HepG2 (cell line): ENCODE measurements at regions not wholly inside any gene's neighbourhood (a gene's known extent, or its start where the extent isn't known, plus 50 kb on each side); places are given as distances from the start of the nearest gene placed in this dataset.

Experiments
- CENPBD1 ChIP-seq: sonication (generic); formaldehyde crosslinking; IDR thresholded peaks from 2 replicates; pipeline ENCODE4 v1.8.0; 2022; ENCODE audit warnings: missing genetic modification reagents, low read depth, mild to moderate bottlenecking, borderline replicate concordance
- CENPX ChIP-seq: sonication (generic); formaldehyde crosslinking; IDR thresholded peaks from 2 replicates; pipeline ENCODE4 v1.9.0; 2021; ENCODE audit warnings: mild to moderate bottlenecking, missing genetic modification reagents, moderate library complexity
- DR1 ChIP-seq: sonication (generic); formaldehyde crosslinking; IDR thresholded peaks from 2 replicates; pipeline ENCODE4 v1.8.0; 2021; ENCODE audit warnings: mild to moderate bottlenecking, missing genetic modification reagents, inconsistent platforms
- DZIP1 ChIP-seq: sonication (generic); formaldehyde crosslinking; IDR thresholded peaks from 2 replicates; pipeline ENCODE4 v1.5.0; 2020; ENCODE audit warnings: mild to moderate bottlenecking, missing genetic modification reagents
- HINFP ChIP-seq: sonication (generic); formaldehyde crosslinking; IDR thresholded peaks from 2 replicates; pipeline ENCODE4 v1.4.0; 2020; ENCODE audit warnings: low read depth, mild to moderate bottlenecking, missing genetic modification reagents
- HOMEZ ChIP-seq: IDR thresholded peaks from 2 replicates; pipeline ENCODE4 v1.6.1; 2016; ENCODE audit warnings: low read depth
- MAFF ChIP-seq: IDR thresholded peaks from 2 replicates; pipeline ENCODE4 v1.6.1; 2011; ENCODE audit warnings: low read depth, low read length, improper control_type of control experiment
- NBN ChIP-seq: fragments of 450-650 bp; conservative IDR thresholded peaks from 2 replicates; pipeline ENCODE4 v1.6.1; 2017
- PHF8 ChIP-seq: sonication (generic); formaldehyde crosslinking; IDR thresholded peaks from 2 replicates; pipeline ENCODE4 v1.5.0; 2020; ENCODE audit warnings: missing genetic modification reagents
- SOX13 ChIP-seq, 3 experiments: fragments of 450-650 bp in 1 of 3; sonication (generic) in 1 of 3; formaldehyde crosslinking in 1 of 3; IDR thresholded peaks in 2 of 3; conservative IDR thresholded peaks in 1 of 3; 2 replicates each; pipeline versions ENCODE4 v1.5.0 to v1.6.1; 2016 to 2020; ENCODE audit warnings: antibody characterized with exemption in 1 of 3, mild to moderate bottlenecking in 1 of 3, missing compliant biosample characterization in 1 of 3, missing genetic modification reagents in 1 of 3, moderate library complexity in 1 of 3
- SOX5 ChIP-seq: IDR thresholded peaks from 2 replicates; pipeline ENCODE4 v1.6.1; 2016; ENCODE audit warnings: borderline replicate concordance
- ZBTB20 ChIP-seq: sonication (generic); formaldehyde crosslinking; IDR thresholded peaks from 2 replicates; pipeline ENCODE4 v1.8.1; 2023; ENCODE audit warnings: missing genetic modification reagents, low read depth, mild to moderate bottlenecking, borderline replicate concordance
- ZFAT ChIP-seq: sonication (generic); formaldehyde crosslinking; conservative IDR thresholded peaks from 2 replicates; pipeline ENCODE4 v1.8.1; 2023; ENCODE audit warnings: missing genetic modification reagents, inconsistent platforms
- ZNF142 ChIP-seq: sonication (generic); formaldehyde crosslinking; IDR thresholded peaks from 2 replicates; pipeline ENCODE4 v1.4.0; 2020; ENCODE audit warnings: missing genetic modification reagents
- ZNF350 ChIP-seq: sonication (generic); formaldehyde crosslinking; IDR thresholded peaks from 2 replicates; pipeline ENCODE4 v1.4.0; 2020; ENCODE audit warnings: mild to moderate bottlenecking, low read depth, missing genetic modification reagents, borderline replicate concordance
- ZNF670 ChIP-seq: sonication (generic); formaldehyde crosslinking; IDR thresholded peaks from 2 replicates; pipeline ENCODE4 v1.8.0; 2022; ENCODE audit warnings: mild to moderate bottlenecking, missing genetic modification reagents, borderline replicate concordance

- TF ChIP-seq HOMEZ (CRISPR knock-in tag) (0 out of 2 replicates have a peak, but pooled peaks have one; percentile 16), CENPX (CRISPR knock-in tag) (no peak), SOX13 (IDR thresholded peaks at IDR 0.05) (no peak), SOX13 (CRISPR knock-in tag; conservative IDR thresholded peaks at IDR 0.05 in 1 of 2, IDR thresholded peaks at IDR 0.05 in 1 of 2) (peak in 1 of 2 experiments; percentile 80; a peak in 2 of 4 replicates), ZBTB20 (no peak), PHF8 (CRISPR knock-in tag) (no peak), DR1 (CRISPR knock-in tag) (no peak), NBN (no peak), MAFF (peak; percentile 74), ZNF670 (no peak), ZFAT (CRISPR knock-in tag) (no peak), SOX5 (CRISPR knock-in tag) (peak; percentile 80), ZNF142 (no peak), DZIP1 (CRISPR knock-in tag) (no peak), ZNF350 (CRISPR knock-in tag) (no peak), HINFP (CRISPR knock-in tag) (peak; percentile 72; the same call in 1 of the 2 replicates), CENPBD1 (CRISPR knock-in tag) (0 out of 2 replicates have a peak, but pooled peaks have one; percentile 51)
Measured at GRCh38 chr6:167238146-167238693, 52.9 kb upstream of the UNC93A start (continued).
